Lung (tissue), 11 donors: ENCODE measurements at regions not wholly inside any gene's neighbourhood (a gene's known extent, or its start where the extent isn't known, plus 50 kb on each side); places are given as distances from the start of the nearest gene placed in this dataset.
A peak's percentile ranks its signal among the peaks of the same experiment; 100 is the strongest.
"Not testable (repeated sequence)": the region's sequence is repeated elsewhere in the genome, so short reads cannot be mapped to it uniquely, and the experiment has no call there.

Experiments used
- ATAC-seq: fragments of 200-7000 bp; cut with Tn5 transposase; one replicate; pipeline ENCODE4 v1.9.1; 2020; ENCODE audit warnings: moderate number of reproducible peaks; ENCODE audit not compliant: insufficient read depth, low FRiP score
- DNase-seq, 3 donors: peaks; one replicate each; pipeline ENCODE4 v3.0.0-alpha.2; 2013 to 2017
- H3K27ac ChIP-seq, 2 donors: one replicate each; pipeline ENCODE4 v1.5.1; 2013; ENCODE audit warnings: mild to moderate bottlenecking in 2 of 2, moderate library complexity in 2 of 2, control low read depth in 1 of 2, inconsistent platforms in 1 of 2, low read depth in 1 of 2, low read length in 1 of 2
- H3K27me3 ChIP-seq, 3 donors: one replicate each; pipeline ENCODE4 v1.5.1; 2013; ENCODE audit warnings: low read length in 2 of 3; ENCODE audit not compliant: control insufficient read depth in 3 of 3, insufficient read depth in 3 of 3
- H3K36me3 ChIP-seq, 4 donors: one replicate each; pipeline ENCODE4 v1.5.1; 2013; ENCODE audit warnings: low read length in 4 of 4, mild to moderate bottlenecking in 1 of 4, moderate library complexity in 1 of 4; ENCODE audit not compliant: control insufficient read depth in 4 of 4, insufficient read depth in 4 of 4
- H3K4me1 ChIP-seq, 5 donors: one replicate each; pipeline ENCODE4 v1.5.1; 2013; ENCODE audit warnings: low read length in 5 of 5, mild to moderate bottlenecking in 2 of 5, moderate library complexity in 1 of 5; ENCODE audit not compliant: control insufficient read depth in 5 of 5, insufficient read depth in 5 of 5
- H3K4me3 ChIP-seq: one replicate; pipeline ENCODE4 v1.5.1; 2013; ENCODE audit warnings: mild to moderate bottlenecking, control low read depth, moderate library complexity
- H3K9ac ChIP-seq, 2 donors: one replicate each; pipeline ENCODE4 v1.5.1; 2013; ENCODE audit warnings: low read length in 2 of 2, control low read depth in 1 of 2; ENCODE audit not compliant: insufficient read depth in 1 of 2
- H3K9me3 ChIP-seq, 4 donors: one replicate each; pipeline ENCODE4 v1.5.1; 2013; ENCODE audit warnings: low read length in 3 of 4, mild to moderate bottlenecking in 1 of 4, moderate library complexity in 1 of 4; ENCODE audit not compliant: control insufficient read depth in 4 of 4, insufficient read depth in 3 of 4
- WGBS, 2 donors: extraction: QIAGEN DNeasy Blood & Tissue Kit; methylation state at CpG; one replicate each; pipeline ENCODE4 v1.1.7; 2013; 5-methylcytosine and 5-hydroxymethylcytosine counted together
- TF ChIP-seq, protein P1 (sequence below): IDR thresholded peaks from 2 replicates; pipeline ENCODE4 v1.5.1; 2012; ENCODE audit warnings: mild to moderate bottlenecking; ENCODE audit errors: control extremely low read depth, extremely low read depth
- donor health status: control.
- donor health status: control.
- donor health status: Bipolar disorder and iron deficiency.
- donor health status: healthy.
- donor health status: DM: yes; HTN: yes; CAD: no.

DNA sequence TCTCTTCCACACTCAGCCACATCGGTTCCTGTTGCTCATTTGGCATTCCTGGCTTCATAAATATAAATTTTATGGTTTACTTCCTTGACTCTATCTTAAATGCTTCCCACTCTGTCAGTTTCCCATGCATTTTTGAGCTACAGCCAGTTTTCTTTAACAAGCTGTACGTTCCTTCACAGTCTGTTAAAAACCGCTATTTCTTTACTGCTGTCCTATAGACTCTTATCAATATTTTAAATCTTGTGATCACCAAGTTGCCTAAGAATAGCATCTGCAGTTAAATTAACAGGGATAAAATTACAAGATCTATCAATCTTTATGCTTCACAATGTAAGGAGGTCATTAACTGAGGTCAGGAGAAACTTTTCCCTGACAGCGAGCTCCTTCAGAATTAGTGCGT, 103.1 kb upstream of the RHOBTB1 start:
- peak in 2 of 3 donors; percentile 80 to 84 for DNase-seq
- Histone ChIP-seq H3K9ac (no peak overlapping the region), H3K27me3 (peaks cover 0 to 2% (median 0%) of the 10 kb centered on the region in 3 donors), H3K4me1 (peaks cover 0 to 16% (median 0%) of the 10 kb centered on the region in 5 donors), H3K36me3 (no peaks in the 10 kb centered on the region), H3K9me3 (no peaks in the 10 kb centered on the region), H3K4me3 (no peak overlapping the region), H3K27ac (no peak overlapping the region)
- TF ChIP-seq, protein P1, sequence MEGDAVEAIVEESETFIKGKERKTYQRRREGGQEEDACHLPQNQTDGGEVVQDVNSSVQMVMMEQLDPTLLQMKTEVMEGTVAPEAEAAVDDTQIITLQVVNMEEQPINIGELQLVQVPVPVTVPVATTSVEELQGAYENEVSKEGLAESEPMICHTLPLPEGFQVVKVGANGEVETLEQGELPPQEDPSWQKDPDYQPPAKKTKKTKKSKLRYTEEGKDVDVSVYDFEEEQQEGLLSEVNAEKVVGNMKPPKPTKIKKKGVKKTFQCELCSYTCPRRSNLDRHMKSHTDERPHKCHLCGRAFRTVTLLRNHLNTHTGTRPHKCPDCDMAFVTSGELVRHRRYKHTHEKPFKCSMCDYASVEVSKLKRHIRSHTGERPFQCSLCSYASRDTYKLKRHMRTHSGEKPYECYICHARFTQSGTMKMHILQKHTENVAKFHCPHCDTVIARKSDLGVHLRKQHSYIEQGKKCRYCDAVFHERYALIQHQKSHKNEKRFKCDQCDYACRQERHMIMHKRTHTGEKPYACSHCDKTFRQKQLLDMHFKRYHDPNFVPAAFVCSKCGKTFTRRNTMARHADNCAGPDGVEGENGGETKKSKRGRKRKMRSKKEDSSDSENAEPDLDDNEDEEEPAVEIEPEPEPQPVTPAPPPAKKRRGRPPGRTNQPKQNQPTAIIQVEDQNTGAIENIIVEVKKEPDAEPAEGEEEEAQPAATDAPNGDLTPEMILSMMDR, result no peak
- no peak for ATAC-seq
- WGBS, 2 donors, result 71 to 78% methylated on average over 5 of the region's 5 CpGs

DNA sequence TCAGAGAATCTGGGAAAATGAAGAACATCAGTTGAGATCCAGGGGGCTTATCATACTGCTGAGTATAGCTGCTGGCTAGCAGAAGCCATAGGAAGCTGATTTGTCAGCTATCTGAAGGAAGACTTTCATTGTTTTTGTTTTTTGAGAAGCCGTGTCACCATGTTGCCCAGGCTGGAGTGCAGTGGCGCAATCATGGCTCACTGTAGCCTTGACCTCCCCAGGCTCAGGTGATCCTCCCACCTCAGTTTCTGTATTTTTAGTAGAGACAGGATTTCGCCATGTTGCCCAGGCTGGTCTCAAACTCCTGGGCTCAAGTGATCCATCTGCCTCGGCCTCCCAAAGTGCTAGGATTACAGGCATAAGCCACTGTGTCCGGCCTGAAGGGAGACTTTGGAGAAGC, 101.5 kb upstream of the RHOBTB1 start:
- H3K4me3 ChIP-seq, ATAC-seq: not testable (repeated sequence)
- WGBS, 2 donors, result 90 to 93% methylated on average over 5 of the region's 5 CpGs

DNA sequence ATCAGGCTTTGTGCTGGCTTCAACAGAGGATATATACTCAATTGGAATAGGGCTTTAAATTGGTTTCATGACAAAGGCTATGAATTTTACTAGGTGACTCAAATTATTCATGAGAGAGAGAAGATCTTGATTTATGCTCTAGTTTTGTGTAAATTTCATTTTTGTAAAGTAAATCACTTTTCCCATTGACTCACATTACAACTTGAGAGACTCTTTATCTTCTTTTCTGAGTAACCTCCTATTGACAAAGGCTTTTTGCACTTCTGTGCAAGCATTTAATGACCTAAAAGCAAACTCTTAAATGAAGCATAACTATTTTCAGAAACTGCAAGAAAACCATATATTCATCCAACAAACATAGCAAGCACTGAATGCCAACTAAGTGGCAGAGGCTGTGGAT, 98.5 kb upstream of the RHOBTB1 start:
- peaks cover 0 to 2% (median 0%) of the 10 kb centered on the region in 3 donors for H3K27me3 ChIP-seq
- no peak for ATAC-seq
- no peak overlapping the region for H3K4me3 ChIP-seq
- no peak overlapping the region for H3K27ac ChIP-seq
- peaks cover 0 to 11% (median 0%) of the 10 kb centered on the region in 5 donors for H3K4me1 ChIP-seq
- H3K9me3 ChIP-seq, result peaks cover 0 to 2% (median 0%) of the 10 kb centered on the region in 4 donors
- H3K9ac ChIP-seq, result no peak overlapping the region
- no peaks in the 10 kb centered on the region for H3K36me3 ChIP-seq
- DNase-seq, result no peak
- TF ChIP-seq, protein P1, result no peak

More for the DNA sequence above, 101.5 kb upstream of the RHOBTB1 start:
- not testable (repeated sequence) for H3K9ac ChIP-seq, H3K9me3 ChIP-seq, H3K27me3 ChIP-seq, H3K27ac ChIP-seq, DNase-seq, H3K36me3 ChIP-seq
- peaks cover 0 to 16% (median 0%) of the 10 kb centered on the region in 5 donors for H3K4me1 ChIP-seq

DNA sequence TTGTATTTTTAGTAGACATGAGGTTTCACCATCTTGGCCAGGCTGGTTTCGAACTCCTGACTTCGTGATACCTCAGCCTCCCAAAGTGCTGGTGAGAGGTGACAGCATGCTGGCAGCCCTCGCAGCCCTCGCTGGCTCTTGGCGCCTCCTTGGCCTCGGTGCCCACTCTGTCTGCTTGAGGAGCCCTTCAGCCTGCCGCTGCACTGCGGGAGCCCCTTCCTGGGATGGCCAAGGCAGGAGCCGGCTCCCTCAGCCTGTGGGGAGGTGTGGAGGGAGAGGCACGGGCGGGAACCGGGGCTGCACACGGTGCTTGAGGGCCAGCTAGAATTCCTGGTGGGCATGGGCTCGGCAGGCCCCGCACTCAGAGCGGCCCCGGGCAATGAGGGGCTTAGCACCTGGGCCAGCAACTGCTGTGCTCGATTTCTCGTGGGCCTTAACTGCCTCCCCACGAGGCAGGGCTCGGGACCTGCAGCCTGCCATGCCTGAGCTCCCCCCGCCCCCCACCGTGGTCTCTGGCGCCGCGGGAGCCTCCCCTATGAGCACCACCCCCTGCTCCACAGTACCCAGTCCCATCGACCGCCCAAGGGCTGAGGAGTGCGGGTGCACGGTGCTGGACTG, 96.5 kb upstream of the RHOBTB1 start:
- Histone ChIP-seq H3K9me3 (peaks cover 0 to 2% (median 0%) of the 10 kb centered on the region in 4 donors), H3K9ac (no peak overlapping the region), H3K27me3 (peaks cover 0 to 2% (median 0%) of the 10 kb centered on the region in 3 donors), H3K27ac (no peak overlapping the region), H3K36me3 (no peaks in the 10 kb centered on the region), H3K4me1 (no peaks in the 10 kb centered on the region), H3K4me3 (no peak overlapping the region)
- TF ChIP-seq, protein P1, result no peak
- WGBS, 2 donors, result 95 to 97% methylated on average over 29 to 30 of the region's 30 CpGs
- ATAC-seq (no peak), DNase-seq (no peak)
